Heart right ventricle (tissue), 16 donors: ENCODE measurements at regions not wholly inside any gene's neighbourhood (a gene's known extent, or its start where the extent isn't known, plus 50 kb on each side); places are given as distances from the start of the nearest gene placed in this dataset.
"Not testable (repeated sequence)": the region's sequence is repeated elsewhere in the genome, so short reads cannot be mapped to it uniquely, and the experiment has no call there.

Source experiments
- ATAC-seq, 8 donors: fragments of 200-7000 bp; cut with Tn5 transposase; one replicate each; pipeline ENCODE4 v1.9.1; 2020; ENCODE audit warnings: mild to moderate bottlenecking in 8 of 8, moderate library complexity in 8 of 8, moderate number of reproducible peaks in 1 of 8
- DNase-seq, 2 donors: peaks; one replicate each; pipeline ENCODE4 v3.0.0-alpha.2; 2020
- H3K27ac ChIP-seq, 10 donors: fragments of 200-600 bp; sonication (generic) in 2 of 10; one replicate each; pipeline versions ENCODE4 v1.5.0 to v1.8.0; 2020 to 2022; ENCODE audit warnings: mild to moderate bottlenecking in 3 of 10
- H3K27me3 ChIP-seq, 7 donors: fragments of 200-600 bp; one replicate each; pipeline ENCODE4 v1.8.0; 2021 to 2022; ENCODE audit warnings: mild to moderate bottlenecking in 2 of 7
- H3K36me3 ChIP-seq, 9 donors: fragments of 200-600 bp; sonication (generic) in 1 of 9; one replicate each; pipeline versions ENCODE4 v1.5.0 to v1.8.0; 2020 to 2022; ENCODE audit warnings: mild to moderate bottlenecking in 2 of 9
- H3K4me1 ChIP-seq, 9 donors: fragments of 200-600 bp; sonication (generic) in 1 of 9; one replicate each; pipeline versions ENCODE4 v1.5.0 to v1.8.0; 2020 to 2022; ENCODE audit warnings: mild to moderate bottlenecking in 4 of 9
- H3K4me3 ChIP-seq, 10 donors: fragments of 200-600 bp; sonication (generic) in 2 of 10; one replicate each; pipeline versions ENCODE4 v1.5.0 to v1.8.0; 2020 to 2022; ENCODE audit warnings: mild to moderate bottlenecking in 7 of 10, moderate library complexity in 2 of 10
- H3K9me3 ChIP-seq, 11 donors: fragments of 200-600 bp in 10 of 11; sonication (generic) in 2 of 11; one replicate each; pipeline versions ENCODE4 v1.5.0 to v1.8.0; 2013 to 2022; ENCODE audit warnings: mild to moderate bottlenecking in 2 of 11, control low read depth in 1 of 11, moderate library complexity in 1 of 11
- WGBS, 2 donors: extraction: QIAGEN DNeasy Blood & Tissue Kit; methylation state at CpG; one replicate each; pipeline ENCODE4 v1.1.7; 2013; ENCODE audit warnings: inconsistent platforms in 1 of 2; 5-methylcytosine and 5-hydroxymethylcytosine counted together
- intact Hi-C, 10 donors: fragments of 100-400 bp; cut with DNase I; formaldehyde crosslinking; loops; one replicate each; pipeline versions ENCODE4 v1.11.1 to v1.14.2; 2022
- TF ChIP-seq, protein P1 (sequence below), 9 donors: fragments of 200-600 bp; sonication (generic) in 2 of 9; IDR thresholded peaks; one replicate each; pipeline versions ENCODE4 v1.5.0 to v1.8.0; 2021 to 2022; ENCODE audit warnings: antibody characterized with exemption in 9 of 9, mild to moderate bottlenecking in 5 of 9, moderate library complexity in 1 of 9
- donor health status: Arrhythmogenic right ventricular cardiomyopathy.
- donor health status: ischemic (EF 13 %, LVEDD 7.1; RV severe dilation, severe dysfunction).
- donor health status: healthy with polysubstance abuse.
- donor health status: DM: no; HTN: yes; CAD: no.
- donor health status: DM: no; HTN: no; CAD: no.
- donor health status: ischemic (EF 25% LVEDD 6.9; RV normal size, moderate dysfunction).
- donor health status: ischemic (EF 25% LVEDD 5.7; RV mildly dilated, moderate dysfunction).
- donor health status: healthy.
- donor health status: DM: yes; HTN: yes; CAD: no.
- donor health status: Ischemic cardiomyopathy.
- donor health status: ischemic (EF 35%, LVEDD 5.7; RV mildly dilated, moderate dysfunction).
- donor health status: nonischemic (EF 11% LVEDD 7.7; RV severe dilation, severe dysfunction).
- donor health status: DM: yes; HTN: yes; CAD: no.
- donor health status: PGD.
- donor health status: ischemic (EF 29% LVEDD 5.4; RV normal size, mild dysfunction).
- donor health status: nonischemic (EF 23%, LVEDD 6.1; RV moderate dilation, normal function).

DNA sequence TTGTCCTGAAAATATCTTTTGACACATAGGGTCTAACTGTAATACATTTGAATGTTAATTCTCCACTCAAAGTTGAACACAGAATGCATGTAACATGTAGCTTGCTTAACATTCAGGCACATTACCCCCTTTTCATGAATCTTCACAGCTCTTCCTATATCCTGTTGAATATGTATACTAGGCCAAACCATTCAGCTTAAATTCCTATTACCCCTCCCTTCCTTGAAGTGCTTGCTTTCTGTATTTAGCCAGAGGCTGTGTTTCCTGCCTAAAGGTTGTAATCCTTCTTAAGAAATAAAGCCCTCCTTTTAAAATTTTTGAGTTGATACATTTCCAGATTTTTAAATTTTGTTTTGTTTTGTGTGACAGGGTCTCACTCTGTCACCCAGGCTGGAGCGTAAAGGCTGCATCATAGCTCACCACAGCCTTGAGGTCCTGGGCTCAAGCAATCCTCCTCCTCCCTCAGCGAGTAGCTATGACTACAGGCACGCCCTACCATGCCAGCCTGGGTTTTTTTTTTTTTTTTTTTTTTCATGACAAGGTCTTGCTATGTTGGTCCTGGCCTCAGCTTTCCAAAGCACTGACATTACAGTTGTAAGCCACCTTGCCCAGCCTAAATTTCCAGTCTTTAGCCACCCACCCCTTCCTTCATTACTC is 357.6 kb downstream of the DSC3 start:
- no peak for DNase-seq
- TF ChIP-seq, protein P1, sequence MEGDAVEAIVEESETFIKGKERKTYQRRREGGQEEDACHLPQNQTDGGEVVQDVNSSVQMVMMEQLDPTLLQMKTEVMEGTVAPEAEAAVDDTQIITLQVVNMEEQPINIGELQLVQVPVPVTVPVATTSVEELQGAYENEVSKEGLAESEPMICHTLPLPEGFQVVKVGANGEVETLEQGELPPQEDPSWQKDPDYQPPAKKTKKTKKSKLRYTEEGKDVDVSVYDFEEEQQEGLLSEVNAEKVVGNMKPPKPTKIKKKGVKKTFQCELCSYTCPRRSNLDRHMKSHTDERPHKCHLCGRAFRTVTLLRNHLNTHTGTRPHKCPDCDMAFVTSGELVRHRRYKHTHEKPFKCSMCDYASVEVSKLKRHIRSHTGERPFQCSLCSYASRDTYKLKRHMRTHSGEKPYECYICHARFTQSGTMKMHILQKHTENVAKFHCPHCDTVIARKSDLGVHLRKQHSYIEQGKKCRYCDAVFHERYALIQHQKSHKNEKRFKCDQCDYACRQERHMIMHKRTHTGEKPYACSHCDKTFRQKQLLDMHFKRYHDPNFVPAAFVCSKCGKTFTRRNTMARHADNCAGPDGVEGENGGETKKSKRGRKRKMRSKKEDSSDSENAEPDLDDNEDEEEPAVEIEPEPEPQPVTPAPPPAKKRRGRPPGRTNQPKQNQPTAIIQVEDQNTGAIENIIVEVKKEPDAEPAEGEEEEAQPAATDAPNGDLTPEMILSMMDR (IDR thresholded peaks at IDR 0.05): no peak
- H3K27me3 ChIP-seq: no peaks in the 10 kb centered on the region
- ATAC-seq: no peak
- no peaks in the 10 kb centered on the region for H3K4me1 ChIP-seq
- no peak overlapping the region for H3K27ac ChIP-seq
- no peak overlapping the region for H3K4me3 ChIP-seq
- intact Hi-C loops: no loop called here
- H3K36me3 ChIP-seq: no peaks in the 10 kb centered on the region
- H3K9me3 ChIP-seq: no peaks in the 10 kb centered on the region
- WGBS, 2 donors: 58 to 75% methylated on average over 3 of the region's 3 CpGs

GRCh38 chr18:30683836-30684235 is 358.7 kb downstream of the DSC3 start:
- no peak overlapping the region for H3K4me3 ChIP-seq
- H3K27ac ChIP-seq: no peak overlapping the region
- intact Hi-C loops: no loop called here
- TF ChIP-seq, protein P1 (IDR thresholded peaks at IDR 0.05): no peak
- H3K9me3 ChIP-seq: no peaks in the 10 kb centered on the region
- no peaks in the 10 kb centered on the region for H3K27me3 ChIP-seq
- H3K4me1 ChIP-seq: no peaks in the 10 kb centered on the region
- DNase-seq (no peak), ATAC-seq (no peak)
- 74 to 76% methylated on average over 2 of the region's 2 CpGs for WGBS, 2 donors
- no peaks in the 10 kb centered on the region for H3K36me3 ChIP-seq

- ATAC-seq: no peak
- H3K27me3 ChIP-seq: no peaks in the 10 kb centered on the region
These were observed 359.9 kb downstream of the DSC3 start for GRCh38 chr18:30682672-30683071.

GRCh38 chr18:30679285-30679930 is 363.1 kb downstream of the DSC3 start:
- no peaks in the 10 kb centered on the region for H3K27me3 ChIP-seq
- H3K27ac ChIP-seq: no peak overlapping the region
- H3K4me1 ChIP-seq: no peaks in the 10 kb centered on the region
- H3K9me3 ChIP-seq: no peaks in the 10 kb centered on the region
- WGBS, 2 donors: 56 to 60% methylated on average over 5 of the region's 5 CpGs
- no peak for DNase-seq
- TF ChIP-seq, protein P1 (IDR thresholded peaks at IDR 0.05): no peak
- peak in 2 of 8 donors; percentile 33 to 39 for ATAC-seq
- no peaks in the 10 kb centered on the region for H3K36me3 ChIP-seq
- H3K4me3 ChIP-seq: no peak overlapping the region
- intact Hi-C loops: no loop called here

More at GRCh38 chr18:30682672-30683071, 359.9 kb downstream of the DSC3 start:
- TF ChIP-seq, protein P1 (IDR thresholded peaks at IDR 0.05): no peak
- WGBS, 2 donors: 30 to 57% methylated on average over 1 of the region's 1 CpG
- Histone ChIP-seq H3K4me3 (no peak overlapping the region), H3K36me3 (no peaks in the 10 kb centered on the region), H3K4me1 (no peaks in the 10 kb centered on the region), H3K9me3 (no peaks in the 10 kb centered on the region), H3K27ac (no peak overlapping the region)
- DNase-seq: no peak
- intact Hi-C loops: no loop called here

DNA sequence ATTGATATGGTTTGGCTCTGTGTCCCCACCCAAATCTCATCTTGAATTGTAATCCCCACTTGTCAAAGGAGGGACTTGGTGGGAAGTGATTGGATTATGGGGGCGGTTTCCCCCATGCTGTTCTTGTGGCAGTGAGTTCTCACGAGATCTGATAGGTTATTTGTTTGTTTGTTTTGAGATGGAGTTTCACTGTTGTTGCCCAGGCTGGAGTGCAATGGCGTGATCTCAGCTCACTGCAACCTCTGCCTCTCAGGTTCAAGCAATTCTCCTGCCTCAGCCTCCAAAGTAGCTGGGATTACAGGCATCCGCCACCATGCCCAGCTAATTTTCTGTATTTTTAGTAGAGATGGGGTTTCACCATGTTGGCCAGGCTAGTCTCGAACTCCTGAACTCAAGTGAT is 364.7 kb downstream of the DSC3 start:
- H3K27ac ChIP-seq, ATAC-seq, DNase-seq, H3K4me3 ChIP-seq, H3K36me3 ChIP-seq, intact Hi-C loops, H3K27me3 ChIP-seq, H3K4me1 ChIP-seq, H3K9me3 ChIP-seq: not testable (repeated sequence)
- WGBS, 2 donors: 85 to 93% methylated on average over 5 of the region's 5 CpGs
